ENCODE measurements at regions not wholly inside any gene's neighbourhood (a gene's known extent, or its start where the extent isn't known, plus 50 kb on each side); places are given as distances from the start of the nearest gene placed in this dataset.

DNA sequence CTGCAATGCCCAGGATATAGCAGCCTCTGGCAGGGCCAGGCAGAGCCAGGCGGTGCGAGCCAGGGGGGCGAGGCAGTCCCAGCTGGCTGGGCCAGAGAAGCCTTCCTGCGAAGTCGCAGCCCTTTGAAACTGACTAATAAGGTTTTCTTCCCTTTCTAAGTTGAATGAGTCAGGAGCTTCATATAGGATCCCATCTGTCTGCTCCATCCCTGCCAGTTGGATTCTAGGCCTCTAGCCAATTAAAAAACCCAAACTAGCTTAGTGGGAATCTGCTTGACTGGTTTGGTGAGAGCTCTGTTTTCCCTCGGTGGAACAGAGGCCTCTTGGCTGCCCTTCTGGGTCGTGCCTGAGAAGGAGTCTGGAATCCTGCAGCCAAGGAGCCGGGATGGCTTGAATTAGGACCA is 70.1 kb upstream of the RAPGEF1 start:
- no peak for DNase-seq (ENCODE audit: low read depth)

- DNase-seq (ENCODE audit: low read depth), result no peak
Measured at GRCh38 chr9:131808291-131808690, 68.4 kb upstream of the RAPGEF1 start.

DNA sequence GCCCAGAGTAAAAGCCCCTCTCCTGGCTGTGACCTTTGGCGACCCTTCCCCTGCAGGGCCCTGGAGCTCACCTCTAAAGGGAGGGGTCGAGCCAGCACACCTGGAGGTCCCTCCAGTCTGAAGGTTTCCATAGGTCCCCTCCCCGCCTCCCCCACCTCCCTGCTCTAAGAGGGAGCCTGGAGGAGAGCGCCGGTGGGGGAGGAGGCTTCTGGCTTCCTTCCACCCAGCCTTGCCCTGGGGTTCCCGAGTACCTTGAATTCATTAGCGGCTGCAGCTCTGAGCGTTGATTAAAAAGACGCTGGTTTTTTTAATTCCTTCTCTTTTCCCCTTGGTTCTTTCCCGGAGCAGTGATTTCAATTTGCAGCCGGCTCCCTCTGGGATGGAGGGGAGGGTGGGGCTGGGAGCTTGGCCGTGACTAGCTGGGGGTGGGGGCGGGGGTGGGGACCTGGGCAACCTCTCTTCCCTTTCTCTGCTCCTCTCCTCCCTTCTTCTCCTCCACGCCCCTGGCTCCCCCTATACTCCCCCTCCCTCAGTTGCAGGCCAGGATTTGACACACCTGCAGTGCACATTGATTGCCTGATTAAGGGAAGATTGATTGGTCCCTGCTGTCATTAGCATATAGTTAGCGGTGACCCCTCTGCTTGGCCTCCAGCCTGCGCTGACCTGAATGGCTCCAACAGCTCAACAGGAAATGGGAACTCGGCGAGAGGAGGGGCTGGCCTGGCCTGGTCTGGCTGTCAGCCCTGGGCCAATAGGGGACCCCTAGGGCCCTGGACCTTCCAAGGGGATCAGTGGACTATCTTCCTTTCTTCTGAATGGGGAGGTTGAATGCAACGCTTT is 67.5 kb upstream of the RAPGEF1 start:
- no peak for DNase-seq (ENCODE audit: low read depth)

GRCh38 chr9:131805803-131806202 is 65.9 kb upstream of the RAPGEF1 start:
- no peak for DNase-seq (ENCODE audit: low read depth)

GRCh38 chr9:131804826-131805225 is 65.0 kb upstream of the RAPGEF1 start:
- no peak for DNase-seq (ENCODE audit: low read depth)

DNA sequence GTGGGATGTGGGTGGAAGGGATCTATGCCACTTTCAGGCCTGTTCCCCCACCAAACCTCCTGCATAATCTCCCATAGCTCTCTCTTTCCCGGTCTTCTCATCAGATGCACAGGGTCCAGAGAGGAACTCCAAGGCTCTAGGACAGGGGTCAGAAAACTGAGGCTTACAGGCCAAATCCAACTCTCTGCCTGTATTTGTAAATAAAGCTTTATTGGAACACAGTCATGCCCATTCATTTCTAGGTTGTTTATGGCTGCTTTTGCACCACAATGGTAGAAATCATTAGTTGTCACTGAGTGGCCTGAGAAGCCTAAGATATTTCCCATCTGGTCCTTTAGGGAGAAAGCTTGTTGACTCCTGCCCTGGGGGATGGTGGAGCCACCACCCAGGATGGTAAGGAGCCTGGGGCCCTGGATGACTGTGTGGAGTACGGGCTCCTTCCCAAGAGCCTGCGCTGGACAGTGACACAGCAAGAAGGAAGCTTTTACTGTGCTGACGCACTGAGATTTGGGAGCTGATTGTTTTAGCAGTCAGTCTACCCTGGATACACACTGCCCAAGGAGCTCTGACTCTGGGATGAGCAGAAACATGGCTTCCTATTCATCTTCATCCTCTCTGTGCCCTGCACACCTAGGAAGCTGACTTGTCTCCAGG is 64.0 kb upstream of the RAPGEF1 start:
- DNase-seq (ENCODE audit: low read depth), result no peak

DNA sequence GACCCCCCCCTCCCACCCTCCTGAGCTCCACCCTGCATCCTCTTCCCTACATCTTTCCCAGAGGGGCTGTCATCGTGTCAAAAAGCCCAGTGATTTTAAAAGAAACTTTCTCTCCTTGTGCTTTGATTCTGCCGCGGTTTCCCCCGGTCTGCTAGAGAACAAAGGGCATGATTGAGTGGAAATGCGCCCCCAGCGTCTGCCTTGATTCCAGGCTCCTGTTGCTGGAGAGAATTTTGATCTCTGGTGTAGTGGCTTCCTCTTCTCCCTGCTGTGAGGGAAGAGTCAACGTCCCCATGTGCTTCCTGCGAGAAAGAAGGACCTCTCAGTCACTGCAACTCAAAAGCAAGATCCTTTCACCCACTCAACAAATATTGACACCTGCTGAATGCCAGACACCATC is 61.9 kb upstream of the RAPGEF1 start:
- DNase-seq (ENCODE audit: low read depth), result no peak

DNA sequence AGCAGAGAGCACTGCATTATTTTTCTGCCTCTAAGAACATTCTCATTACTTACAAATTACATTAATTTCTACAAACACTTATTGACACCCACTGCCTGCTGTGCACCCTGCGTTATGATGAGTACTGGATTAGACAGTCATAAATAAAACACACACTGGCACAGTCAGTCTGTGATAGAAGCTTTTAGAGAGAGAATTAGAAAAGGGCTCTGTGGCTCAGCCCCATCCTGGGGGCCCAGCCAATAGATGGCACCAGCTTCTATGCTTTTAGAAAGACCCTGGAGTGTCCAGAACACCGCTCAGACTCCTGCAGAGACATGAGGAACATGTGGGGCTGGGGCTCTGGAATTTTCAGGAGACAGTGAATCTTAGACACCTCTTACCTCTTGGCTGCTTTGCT is 61.0 kb upstream of the RAPGEF1 start:
- DNase-seq (ENCODE audit: low read depth), result no peak

DNA sequence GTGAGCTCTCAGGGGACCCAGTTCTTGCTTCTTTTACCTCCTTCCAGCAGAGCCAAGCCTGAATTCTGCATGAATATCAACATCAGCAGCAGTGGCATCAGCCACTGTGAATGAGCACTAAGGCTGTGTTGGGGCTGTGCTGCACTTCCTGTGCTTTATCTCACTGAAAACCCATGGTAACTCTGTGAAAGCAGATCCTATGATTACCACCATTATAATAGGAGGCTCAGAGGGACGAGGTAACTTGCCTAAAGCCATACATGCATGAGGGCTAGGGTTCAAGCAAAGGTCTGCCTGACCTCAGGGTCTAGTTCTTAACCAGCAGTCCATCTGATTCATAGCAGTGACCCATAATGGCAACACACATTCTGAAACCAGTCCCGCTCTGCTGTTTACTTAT is 60.5 kb upstream of the RAPGEF1 start:
- DNase-seq (ENCODE audit: low read depth), result no peak

GRCh38 chr9:131799177-131799823 is 59.4 kb upstream of the RAPGEF1 start:
- DNase-seq (ENCODE audit: low read depth), result peak; percentile 25

DNA sequence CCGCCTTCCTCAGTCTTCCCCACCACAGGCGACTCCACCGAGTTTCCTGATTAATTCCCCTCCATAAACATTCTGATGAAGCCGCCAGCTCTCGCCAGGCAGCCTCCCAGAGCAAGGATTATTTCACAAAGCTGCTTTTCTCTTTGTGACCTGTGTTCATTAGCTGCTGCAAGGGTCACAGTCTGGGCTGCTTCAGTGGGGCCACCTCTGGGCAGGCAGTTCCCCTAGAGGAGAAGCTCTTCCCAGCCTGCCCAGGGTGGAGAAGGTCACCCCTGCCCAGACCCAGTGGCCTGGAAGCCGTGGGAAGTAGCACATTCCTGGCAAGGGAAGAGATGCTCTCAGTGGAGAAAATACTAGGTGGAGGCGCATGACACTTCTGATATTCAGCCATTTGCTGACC is 58.4 kb upstream of the RAPGEF1 start:
- DNase-seq (ENCODE audit: low read depth), result no peak

DNA sequence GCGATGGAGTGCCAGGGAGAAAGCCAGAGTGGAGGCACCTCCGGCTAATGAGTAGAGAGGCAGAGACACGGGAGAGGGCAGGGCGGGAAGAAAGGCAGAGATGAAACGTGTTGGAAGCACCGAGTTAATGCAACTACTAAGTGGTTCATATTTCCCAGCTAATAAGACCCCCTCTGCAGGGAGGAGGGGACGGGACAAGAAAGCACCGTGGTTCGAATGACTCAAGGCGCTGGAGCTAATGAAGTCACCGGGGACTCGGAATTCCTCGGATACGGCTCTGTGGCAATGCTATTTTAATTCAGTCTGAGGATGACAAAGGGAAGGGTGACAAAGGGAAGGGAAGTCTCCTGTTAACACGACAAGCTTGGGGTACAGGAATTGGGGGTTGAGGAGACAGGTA is 54.5 kb upstream of the RAPGEF1 start:
- DNase-seq (ENCODE audit: low read depth), result no peak

- DNase-seq (ENCODE audit: low read depth), result no peak
Measured at GRCh38 chr9:131791542-131792254, 51.8 kb upstream of the RAPGEF1 start.

Data from iris pigment epithelial cell (primary cell).